ENCODE measurements at regions not wholly inside any gene's neighbourhood (a gene's known extent, or its start where the extent isn't known, plus 50 kb on each side); places are given as distances from the start of the nearest gene placed in this dataset.
"Not testable (repeated sequence)": the region's sequence is repeated elsewhere in the genome, so short reads cannot be mapped to it uniquely, and the experiment has no call there.

DNA sequence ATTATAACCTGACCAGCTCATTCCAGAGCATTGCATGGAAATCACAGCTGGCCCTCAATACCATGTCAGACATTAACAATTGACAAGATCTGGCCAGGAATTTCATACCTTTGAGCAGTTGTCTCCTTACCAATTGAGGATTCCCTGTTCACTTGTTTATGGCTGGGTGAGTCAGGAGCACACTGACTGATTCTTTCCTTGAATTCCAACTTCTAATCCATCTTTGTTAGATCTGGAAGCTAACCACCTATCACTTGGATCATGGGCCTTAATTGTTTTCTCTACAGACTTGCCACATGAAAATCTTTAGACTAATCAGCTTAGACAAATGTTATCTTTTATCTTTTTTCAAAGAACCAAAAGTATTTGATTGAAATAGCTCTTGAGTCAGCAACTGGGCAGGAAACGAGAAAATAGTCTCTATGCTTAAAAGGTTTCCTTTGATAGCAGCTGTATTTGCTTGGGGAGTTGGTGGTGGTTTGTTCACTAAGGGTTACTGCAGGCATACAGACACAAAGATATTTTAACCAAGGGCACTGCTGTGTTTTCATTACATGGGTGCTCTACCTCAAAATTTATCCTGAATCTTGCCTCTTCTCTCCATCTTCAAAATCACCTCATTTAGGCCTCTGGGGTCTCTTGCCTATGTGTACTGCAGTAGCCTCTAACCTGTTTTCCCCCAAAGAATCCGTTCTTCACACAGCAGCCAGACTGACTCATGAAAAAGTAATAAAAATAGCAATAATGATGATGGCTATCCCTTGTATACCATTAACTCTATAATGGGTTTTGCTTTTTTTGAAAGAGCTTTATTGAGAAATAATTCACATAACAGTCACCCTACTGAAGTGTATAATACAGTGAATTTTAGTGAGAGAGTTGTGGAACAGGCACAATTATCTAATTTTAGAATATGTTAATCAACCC, 197.0 kb upstream of the NMUR2 start (continued):
- no peak for TF ChIP-seq ZNF274 (IDR thresholded peaks at IDR 0.05; ENCODE audit: borderline replicate concordance, extremely low read depth, low read length)
- TF ChIP-seq RAD21 (IDR thresholded peaks at IDR 0.05 in 1 of 2, conservative IDR thresholded peaks at IDR 0.05 in 1 of 2; ENCODE audit: low read depth in 2 of 2, low read length in 2 of 2), result no peak
- TF ChIP-seq CEBPB (IDR thresholded peaks at IDR 0.05; ENCODE audit: low read depth, low read length), result no peak
- no peak for TF ChIP-seq GABPA (IDR thresholded peaks at IDR 0.05; ENCODE audit: borderline replicate concordance, insufficient read depth, low read length)

DNA sequence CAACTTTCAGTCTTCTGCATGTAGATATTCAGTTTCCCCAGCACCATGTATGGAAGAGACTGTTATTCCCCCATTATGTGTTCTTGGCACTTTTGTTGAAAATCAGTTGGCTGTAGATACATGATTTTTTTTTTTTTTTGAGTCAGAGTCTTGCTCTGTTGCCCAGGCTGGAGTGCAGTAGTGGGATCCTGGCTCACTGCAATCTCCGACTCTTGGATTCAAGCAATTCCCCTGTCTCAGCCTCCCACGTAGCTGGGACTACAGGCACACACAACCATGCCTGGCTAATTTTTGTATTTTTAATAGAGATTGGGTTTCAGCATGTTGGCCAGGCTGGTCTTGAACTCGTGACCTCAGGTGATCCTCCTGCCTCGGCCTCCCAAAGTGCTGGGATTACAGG, 201.0 kb upstream of the NMUR2 start:
- H2AK5ac ChIP-seq (ENCODE audit: low read depth, low read length); H2BK5ac ChIP-seq (ENCODE audit: low read depth, low read length); H3K23me2 ChIP-seq (ENCODE audit: low read depth, low read length); H2BK12ac ChIP-seq (ENCODE audit: low read depth, low read length); H2AFZ ChIP-seq (ENCODE audit: low read length); H3K27ac ChIP-seq (ENCODE audit: low read depth, low read length); H3K27me3 ChIP-seq (replicated peaks in 1 of 4; ENCODE audit: control insufficient read depth in 3 of 4, extremely low read depth in 1 of 4, insufficient read depth in 3 of 4, low read length in 3 of 4); FAIRE-seq; DNase-seq (ENCODE audit: low read depth in 1 of 2, low spot score in 2 of 2); H4K5ac ChIP-seq (ENCODE audit: insufficient read length, low read depth, low read length); H3K36me3 ChIP-seq (ENCODE audit: control insufficient read depth in 2 of 4, insufficient read depth in 4 of 4, low read length in 3 of 4); H4K91ac ChIP-seq (replicated peaks; ENCODE audit: insufficient read length, low read length); H3K9ac ChIP-seq (replicated peaks in 1 of 4; ENCODE audit: extremely low read depth in 1 of 4, low read depth in 3 of 4, low read length in 3 of 4); H4K20me1 ChIP-seq (replicated peaks in 1 of 2; ENCODE audit: control insufficient read depth in 1 of 2, insufficient read depth in 2 of 2, low read length in 2 of 2); H3K9me3 ChIP-seq (ENCODE audit: insufficient read depth in 2 of 2, low read depth in 1 of 2, low read length in 1 of 2); CTCF ChIA-PET (ENCODE audit: partially characterized antibody); H3K14ac ChIP-seq (ENCODE audit: insufficient read length); H3K4ac ChIP-seq (replicated peaks; ENCODE audit: insufficient read length, low read depth, low read length); H2BK15ac ChIP-seq (ENCODE audit: low read length); H3K23ac ChIP-seq (ENCODE audit: insufficient read length); H3K4me2 ChIP-seq (ENCODE audit: insufficient read depth in 1 of 2, low read depth in 2 of 2, low read length in 2 of 2); H2BK120ac ChIP-seq (replicated peaks; ENCODE audit: low read depth, low read length); H3K18ac ChIP-seq (ENCODE audit: extremely low read depth, low read length); H4K8ac ChIP-seq (ENCODE audit: extremely low read depth, insufficient read depth, low read length); H2BK20ac ChIP-seq (ENCODE audit: low read length); H3K79me1 ChIP-seq (ENCODE audit: low read depth, low read length); POLR2A ChIA-PET (ENCODE audit: partially characterized antibody); H3K56ac ChIP-seq (replicated peaks; ENCODE audit: insufficient read length, low read depth, low read length); H3K4me1 ChIP-seq (replicated peaks in 1 of 4; ENCODE audit: control insufficient read depth in 3 of 4, insufficient read depth in 4 of 4, low read length in 3 of 4); H3K79me2 ChIP-seq (ENCODE audit: control insufficient read depth in 1 of 2, insufficient read depth in 2 of 2, low read length in 2 of 2); H3K4me3 ChIP-seq (ENCODE audit: extremely low read depth in 1 of 4, insufficient read depth in 2 of 4, low read depth in 3 of 4, low read length in 4 of 4): not testable (repeated sequence)
- WGBS, 2 experiments (ENCODE audit: extremely low coverage in 1 of 2, insufficient coverage in 1 of 2, insufficient read length in 1 of 2, insufficient replicate concordance in 2 of 2, low coverage in 1 of 2, low lambda C conversion rate in 2 of 2, missing lambda C conversion rate in 1 of 2), result 96% methylated on average over 4 of the region's 4 CpGs; no CpG with 5 or more reads in 1 of the 2 experiments
